ENCODE measurements at regions not wholly inside any gene's neighbourhood (a gene's known extent, or its start where the extent isn't known, plus 50 kb on each side); places are given as distances from the start of the nearest gene placed in this dataset.
"Not testable (repeated sequence)": the region's sequence is repeated elsewhere in the genome, so short reads cannot be mapped to it uniquely, and the experiment has no call there.

DNA sequence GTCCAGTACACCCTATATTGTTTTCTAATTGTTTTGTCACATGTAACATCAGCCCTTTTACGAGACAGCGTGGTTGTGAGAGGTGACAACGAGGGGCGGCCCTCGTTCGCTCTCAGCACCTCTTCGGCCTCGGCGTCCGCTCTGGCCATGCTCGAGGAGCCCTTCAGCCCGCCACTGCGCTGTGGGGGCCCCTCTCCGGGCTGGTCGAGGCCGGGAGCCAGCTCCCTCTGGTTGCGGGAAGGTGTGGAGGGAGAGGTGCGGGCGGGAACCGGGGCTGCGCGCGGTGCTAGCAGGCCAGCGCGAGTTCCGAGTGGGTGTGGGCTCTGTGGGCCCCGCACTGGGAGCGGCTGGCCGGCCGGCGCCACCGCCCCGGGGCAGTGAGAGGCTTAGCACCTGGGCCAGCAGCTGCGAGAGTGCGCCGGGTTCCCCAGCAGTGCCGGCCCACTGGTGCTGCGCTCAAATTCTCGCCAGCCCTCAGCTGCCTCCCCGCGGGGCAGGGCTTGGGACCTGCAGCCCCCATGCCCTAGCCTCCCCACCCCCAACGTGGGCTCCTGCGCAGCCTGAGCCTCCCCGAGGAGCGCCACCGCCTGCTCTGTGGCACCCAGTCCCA is 145.0 kb downstream of the PSAT1 start:
- Histone ChIP-seq H3K9ac (ENCODE audit: low read length) (no peak overlapping the region), H3F3A (ENCODE audit: insufficient read depth, low read length) (no peaks in the 10 kb centered on the region), H3K27ac (ENCODE audit: low read length) (no peak overlapping the region), H4K20me1 (ENCODE audit: insufficient read depth, low read length) (no peaks in the 10 kb centered on the region), H2AFZ (ENCODE audit: low read length) (no peak overlapping the region), H3K36me3 (replicated peaks; ENCODE audit: insufficient read depth, low read length) (no peaks in the 10 kb centered on the region), H3K4me1 (ENCODE audit: low read length) (no peaks in the 10 kb centered on the region), H3K79me2 (ENCODE audit: low read length) (no peaks in the 10 kb centered on the region), H3K4me3 (ENCODE audit: low read length) (no peak overlapping the region), H3K27me3 (replicated peaks; ENCODE audit: insufficient read depth, low read length) (no peaks in the 10 kb centered on the region), H3K4me2 (ENCODE audit: low read depth, low read length) (no peak overlapping the region), H3K9me2 (replicated peaks; ENCODE audit: insufficient read depth, low read length) (no peaks in the 10 kb centered on the region), H3K9me3 (replicated peaks; ENCODE audit: insufficient read depth, low read length) (no peaks in the 10 kb centered on the region)
- DNase-seq: no peak
- TF ChIP-seq EZH2 (optimal IDR thresholded peaks at IDR 0.05; ENCODE audit: low read depth, low read length) (no peak), EZH2phosphoT487 (IDR thresholded peaks at IDR 0.05; ENCODE audit: low read length) (no peak)
- TF ChIP-seq, protein P1, sequence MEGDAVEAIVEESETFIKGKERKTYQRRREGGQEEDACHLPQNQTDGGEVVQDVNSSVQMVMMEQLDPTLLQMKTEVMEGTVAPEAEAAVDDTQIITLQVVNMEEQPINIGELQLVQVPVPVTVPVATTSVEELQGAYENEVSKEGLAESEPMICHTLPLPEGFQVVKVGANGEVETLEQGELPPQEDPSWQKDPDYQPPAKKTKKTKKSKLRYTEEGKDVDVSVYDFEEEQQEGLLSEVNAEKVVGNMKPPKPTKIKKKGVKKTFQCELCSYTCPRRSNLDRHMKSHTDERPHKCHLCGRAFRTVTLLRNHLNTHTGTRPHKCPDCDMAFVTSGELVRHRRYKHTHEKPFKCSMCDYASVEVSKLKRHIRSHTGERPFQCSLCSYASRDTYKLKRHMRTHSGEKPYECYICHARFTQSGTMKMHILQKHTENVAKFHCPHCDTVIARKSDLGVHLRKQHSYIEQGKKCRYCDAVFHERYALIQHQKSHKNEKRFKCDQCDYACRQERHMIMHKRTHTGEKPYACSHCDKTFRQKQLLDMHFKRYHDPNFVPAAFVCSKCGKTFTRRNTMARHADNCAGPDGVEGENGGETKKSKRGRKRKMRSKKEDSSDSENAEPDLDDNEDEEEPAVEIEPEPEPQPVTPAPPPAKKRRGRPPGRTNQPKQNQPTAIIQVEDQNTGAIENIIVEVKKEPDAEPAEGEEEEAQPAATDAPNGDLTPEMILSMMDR (IDR thresholded peaks at IDR 0.05; ENCODE audit: low read length): no peak

GRCh38 chr9:78442577-78442976 is 145.7 kb downstream of the PSAT1 start:
- not testable (repeated sequence) for H3K4me3 ChIP-seq (ENCODE audit: low read length); H3K4me2 ChIP-seq (ENCODE audit: low read depth, low read length); H3K9me3 ChIP-seq (replicated peaks; ENCODE audit: insufficient read depth, low read length); H3K9me2 ChIP-seq (replicated peaks; ENCODE audit: insufficient read depth, low read length); H3K9ac ChIP-seq (ENCODE audit: low read length); H3K4me1 ChIP-seq (ENCODE audit: low read length); H3K79me2 ChIP-seq (ENCODE audit: low read length); H3F3A ChIP-seq (ENCODE audit: insufficient read depth, low read length); H2AFZ ChIP-seq (ENCODE audit: low read length); H3K27ac ChIP-seq (ENCODE audit: low read length); H3K27me3 ChIP-seq (replicated peaks; ENCODE audit: insufficient read depth, low read length); DNase-seq; H3K36me3 ChIP-seq (replicated peaks; ENCODE audit: insufficient read depth, low read length); H4K20me1 ChIP-seq (ENCODE audit: insufficient read depth, low read length)

- Histone ChIP-seq H3K9me3 (replicated peaks; ENCODE audit: insufficient read depth, low read length) (no peaks in the 10 kb centered on the region), H3K27ac (ENCODE audit: low read length) (no peak overlapping the region), H2AFZ (ENCODE audit: low read length) (no peak overlapping the region), H3K9me2 (replicated peaks; ENCODE audit: insufficient read depth, low read length) (no peaks in the 10 kb centered on the region), H3F3A (ENCODE audit: insufficient read depth, low read length) (no peaks in the 10 kb centered on the region), H3K36me3 (replicated peaks; ENCODE audit: insufficient read depth, low read length) (no peaks in the 10 kb centered on the region), H3K79me2 (ENCODE audit: low read length) (no peaks in the 10 kb centered on the region), H3K4me3 (ENCODE audit: low read length) (no peak overlapping the region), H3K4me2 (ENCODE audit: low read depth, low read length) (no peak overlapping the region), H3K9ac (ENCODE audit: low read length) (no peak overlapping the region), H4K20me1 (ENCODE audit: insufficient read depth, low read length) (no peaks in the 10 kb centered on the region), H3K4me1 (ENCODE audit: low read length) (no peaks in the 10 kb centered on the region), H3K27me3 (replicated peaks; ENCODE audit: insufficient read depth, low read length) (no peaks in the 10 kb centered on the region)
- TF ChIP-seq, protein P1 (IDR thresholded peaks at IDR 0.05; ENCODE audit: low read length): no peak
- TF ChIP-seq EZH2phosphoT487 (IDR thresholded peaks at IDR 0.05; ENCODE audit: low read length) (no peak), EZH2 (optimal IDR thresholded peaks at IDR 0.05; ENCODE audit: low read depth, low read length) (no peak)
- no peak for DNase-seq
These were observed 147.0 kb downstream of the PSAT1 start for GRCh38 chr9:78443946-78444345.

GRCh38 chr9:78448960-78449673 is 152.2 kb downstream of the PSAT1 start:
- DNase-seq: no peak
- TF ChIP-seq EZH2phosphoT487 (IDR thresholded peaks at IDR 0.05; ENCODE audit: low read length) (no peak), EZH2 (optimal IDR thresholded peaks at IDR 0.05; ENCODE audit: low read depth, low read length) (no peak)
- TF ChIP-seq, protein P1 (IDR thresholded peaks at IDR 0.05; ENCODE audit: low read length): no peak
- Histone ChIP-seq H3K9ac (ENCODE audit: low read length) (no peak overlapping the region), H3K27me3 (replicated peaks; ENCODE audit: insufficient read depth, low read length) (no peaks in the 10 kb centered on the region), H3K4me1 (ENCODE audit: low read length) (no peaks in the 10 kb centered on the region), H3K36me3 (replicated peaks; ENCODE audit: insufficient read depth, low read length) (no peaks in the 10 kb centered on the region), H3K4me3 (ENCODE audit: low read length) (no peak overlapping the region), H3K9me2 (replicated peaks; ENCODE audit: insufficient read depth, low read length) (no peaks in the 10 kb centered on the region), H3F3A (ENCODE audit: insufficient read depth, low read length) (no peaks in the 10 kb centered on the region), H3K79me2 (ENCODE audit: low read length) (no peaks in the 10 kb centered on the region), H2AFZ (ENCODE audit: low read length) (no peak overlapping the region), H3K27ac (ENCODE audit: low read length) (no peak overlapping the region), H3K9me3 (replicated peaks; ENCODE audit: insufficient read depth, low read length) (no peaks in the 10 kb centered on the region), H4K20me1 (ENCODE audit: insufficient read depth, low read length) (no peaks in the 10 kb centered on the region), H3K4me2 (ENCODE audit: low read depth, low read length) (no peak overlapping the region)
